ENCODE measurements at regions not wholly inside any gene's neighbourhood (a gene's known extent, or its start where the extent isn't known, plus 50 kb on each side); places are given as distances from the start of the nearest gene placed in this dataset.
"Not testable (repeated sequence)": the region's sequence is repeated elsewhere in the genome, so short reads cannot be mapped to it uniquely, and the experiment has no call there.

DNA sequence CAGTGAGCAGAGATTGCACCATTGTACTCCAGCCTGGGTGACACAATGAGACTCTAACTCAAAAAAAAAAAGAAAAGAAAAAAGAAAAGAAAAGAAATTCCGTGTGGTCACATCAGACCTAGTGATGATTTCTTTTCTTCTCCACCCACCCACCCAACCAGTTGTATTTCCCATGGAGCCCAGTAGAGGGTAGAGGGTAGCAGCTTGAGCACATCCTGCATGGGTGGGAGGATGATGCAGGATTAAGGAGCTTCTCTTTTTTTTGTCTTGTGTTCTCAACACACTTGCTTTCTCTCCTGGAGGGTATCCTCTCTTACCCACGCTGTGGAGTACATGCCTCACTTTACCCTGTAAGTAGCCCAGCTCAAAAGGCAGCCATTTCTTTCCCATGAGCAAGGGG lies 118.6 kb upstream of the CARD11 start:
- TF ChIP-seq, protein P1, sequence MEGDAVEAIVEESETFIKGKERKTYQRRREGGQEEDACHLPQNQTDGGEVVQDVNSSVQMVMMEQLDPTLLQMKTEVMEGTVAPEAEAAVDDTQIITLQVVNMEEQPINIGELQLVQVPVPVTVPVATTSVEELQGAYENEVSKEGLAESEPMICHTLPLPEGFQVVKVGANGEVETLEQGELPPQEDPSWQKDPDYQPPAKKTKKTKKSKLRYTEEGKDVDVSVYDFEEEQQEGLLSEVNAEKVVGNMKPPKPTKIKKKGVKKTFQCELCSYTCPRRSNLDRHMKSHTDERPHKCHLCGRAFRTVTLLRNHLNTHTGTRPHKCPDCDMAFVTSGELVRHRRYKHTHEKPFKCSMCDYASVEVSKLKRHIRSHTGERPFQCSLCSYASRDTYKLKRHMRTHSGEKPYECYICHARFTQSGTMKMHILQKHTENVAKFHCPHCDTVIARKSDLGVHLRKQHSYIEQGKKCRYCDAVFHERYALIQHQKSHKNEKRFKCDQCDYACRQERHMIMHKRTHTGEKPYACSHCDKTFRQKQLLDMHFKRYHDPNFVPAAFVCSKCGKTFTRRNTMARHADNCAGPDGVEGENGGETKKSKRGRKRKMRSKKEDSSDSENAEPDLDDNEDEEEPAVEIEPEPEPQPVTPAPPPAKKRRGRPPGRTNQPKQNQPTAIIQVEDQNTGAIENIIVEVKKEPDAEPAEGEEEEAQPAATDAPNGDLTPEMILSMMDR (IDR thresholded peaks at IDR 0.05; ENCODE audit: insufficient read depth, missing control alignments) = no peak
- DNase-seq (ENCODE audit: insufficient read length, low spot score) (no peak), FAIRE-seq (no peak)

DNA sequence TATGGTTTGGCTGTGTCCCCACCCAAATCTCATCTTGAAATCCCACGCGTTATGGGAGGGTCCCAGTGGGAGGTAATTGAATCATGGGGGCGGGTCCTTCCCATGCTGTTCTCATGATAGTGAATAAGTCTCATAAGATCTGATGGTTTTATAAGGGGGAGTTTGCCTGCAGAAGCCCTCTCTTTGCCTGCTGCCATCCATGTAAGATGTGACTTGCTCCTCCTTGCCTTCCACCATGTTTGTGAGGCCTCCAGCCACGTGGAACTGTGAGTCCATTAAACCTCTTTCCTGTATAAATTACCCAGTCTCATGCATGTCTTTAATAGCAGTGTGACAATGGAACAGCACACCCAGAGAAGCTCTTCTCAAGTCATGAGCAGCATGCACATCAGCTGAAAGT lies 119.1 kb upstream of the CARD11 start:
- FAIRE-seq = not testable (repeated sequence)

DNA sequence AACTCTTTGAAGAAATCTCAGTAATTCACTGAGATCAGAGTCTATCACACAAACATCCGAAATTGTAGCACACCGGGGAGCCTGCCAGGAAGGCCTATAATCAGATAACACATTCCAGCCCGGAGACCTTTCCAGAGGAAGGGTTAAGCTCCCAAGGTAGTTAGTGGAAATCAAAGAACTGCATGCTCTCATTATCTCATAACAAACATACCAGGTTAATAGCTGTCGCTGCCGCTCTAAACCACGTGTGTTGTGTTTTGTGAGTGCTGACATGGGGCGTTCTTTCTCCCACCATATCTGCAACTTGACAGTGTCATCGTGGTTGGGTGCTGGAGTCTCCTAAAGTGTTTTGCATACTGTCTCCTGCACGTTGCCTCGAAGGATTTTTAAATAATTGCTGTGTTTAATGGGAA lies 120.7 kb upstream of the CARD11 start:
- no peak for DNase-seq (ENCODE audit: insufficient read length, low spot score)
- TF ChIP-seq, protein P1 (IDR thresholded peaks at IDR 0.05; ENCODE audit: insufficient read depth, missing control alignments) = no peak
- FAIRE-seq = no peak

More for the DNA sequence above, 119.1 kb upstream of the CARD11 start:
- not testable (repeated sequence) for DNase-seq (ENCODE audit: insufficient read length, low spot score)

DNA sequence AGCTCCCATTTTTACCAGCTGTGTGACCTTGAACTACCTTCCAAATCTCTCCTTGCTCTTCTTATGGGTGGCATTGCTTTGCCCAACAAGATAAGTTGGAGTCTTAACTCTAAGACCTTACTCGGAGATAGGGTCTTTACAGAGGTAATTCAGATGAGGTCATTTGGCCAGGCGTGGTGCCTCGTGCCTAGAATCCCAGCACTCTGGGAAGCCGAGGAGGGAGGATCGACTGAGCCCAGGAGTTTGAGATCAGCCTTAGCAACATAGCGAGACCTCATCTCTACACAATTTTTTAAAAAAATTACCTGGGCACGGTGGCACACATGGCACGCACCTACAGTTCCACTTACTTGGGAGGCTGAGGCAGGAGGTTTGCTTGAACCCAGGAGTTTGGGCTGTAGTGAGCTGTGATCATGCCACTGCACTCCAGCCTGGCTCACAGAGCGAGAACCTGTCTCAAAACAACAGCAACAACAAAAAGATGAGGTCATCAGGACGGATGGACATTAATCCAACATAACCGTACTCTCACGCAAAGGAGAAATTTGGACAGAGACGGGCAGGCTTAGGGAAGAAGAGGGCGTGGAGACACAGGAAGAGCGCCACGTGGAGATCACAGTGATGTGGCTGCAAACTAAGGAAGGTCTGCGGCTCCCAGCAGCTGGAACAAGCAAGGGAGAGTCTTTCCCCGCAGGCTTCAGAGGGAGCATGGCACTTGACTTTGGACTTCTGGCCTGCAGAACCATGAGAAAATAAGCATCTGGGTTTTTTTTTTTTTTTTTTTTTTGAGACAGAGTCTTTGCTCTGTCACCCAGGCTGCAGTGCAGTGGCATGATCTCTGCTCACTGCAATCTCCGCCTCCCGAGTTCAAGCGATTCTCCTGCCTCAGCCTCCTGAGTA lies 122.3 kb upstream of the CARD11 start:
- DNase-seq (ENCODE audit: insufficient read length, low spot score) = no peak
- FAIRE-seq = no peak
- TF ChIP-seq, protein P1 (IDR thresholded peaks at IDR 0.05; ENCODE audit: insufficient read depth, missing control alignments) = no peak

DNA sequence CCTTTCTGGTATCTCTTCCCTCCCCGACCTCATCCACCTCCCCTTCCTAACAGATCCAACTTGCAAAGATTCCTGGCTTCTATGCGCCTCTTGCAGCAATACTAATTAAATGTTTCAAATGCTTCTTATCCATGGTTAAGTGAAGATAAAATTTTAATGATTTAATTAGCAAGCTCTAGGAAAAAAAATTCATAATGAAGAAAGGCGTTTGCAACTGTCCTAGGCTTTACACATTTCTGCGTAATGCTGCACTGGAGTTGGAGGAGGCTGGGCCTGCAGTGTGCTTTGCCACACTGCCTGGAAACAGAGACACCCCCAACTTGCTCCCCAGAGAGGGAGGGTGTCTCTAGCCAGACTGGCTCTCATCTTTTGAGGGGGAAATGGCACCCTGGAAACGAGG lies 123.9 kb upstream of the CARD11 start:
- DNase-seq (ENCODE audit: insufficient read length, low spot score) (no peak), FAIRE-seq (no peak)
- TF ChIP-seq, protein P1 (IDR thresholded peaks at IDR 0.05; ENCODE audit: insufficient read depth, missing control alignments) = no peak

DNA sequence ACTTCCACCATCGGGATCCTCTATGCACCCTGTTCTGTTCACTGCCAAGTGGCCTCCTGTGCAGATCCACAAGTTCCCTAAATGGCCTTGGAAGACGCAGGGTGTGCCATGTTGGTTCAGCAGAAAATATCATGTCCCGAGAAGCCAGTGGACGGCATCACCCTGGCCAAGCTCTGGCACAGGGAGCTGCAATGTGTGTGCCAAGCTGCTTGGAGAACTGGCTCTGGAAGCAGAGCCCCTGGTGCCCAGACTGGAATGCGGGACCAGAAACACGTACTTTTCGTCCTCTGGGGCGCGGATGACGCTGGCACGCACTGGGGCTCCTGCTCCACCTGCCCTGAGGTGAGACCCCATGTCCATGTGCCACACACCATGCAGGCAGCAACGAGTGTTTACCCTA lies 124.7 kb upstream of the CARD11 start:
- DNase-seq (ENCODE audit: insufficient read length, low spot score) = no peak
- TF ChIP-seq, protein P1 (IDR thresholded peaks at IDR 0.05; ENCODE audit: insufficient read depth, missing control alignments) = no peak
- FAIRE-seq = no peak

DNA sequence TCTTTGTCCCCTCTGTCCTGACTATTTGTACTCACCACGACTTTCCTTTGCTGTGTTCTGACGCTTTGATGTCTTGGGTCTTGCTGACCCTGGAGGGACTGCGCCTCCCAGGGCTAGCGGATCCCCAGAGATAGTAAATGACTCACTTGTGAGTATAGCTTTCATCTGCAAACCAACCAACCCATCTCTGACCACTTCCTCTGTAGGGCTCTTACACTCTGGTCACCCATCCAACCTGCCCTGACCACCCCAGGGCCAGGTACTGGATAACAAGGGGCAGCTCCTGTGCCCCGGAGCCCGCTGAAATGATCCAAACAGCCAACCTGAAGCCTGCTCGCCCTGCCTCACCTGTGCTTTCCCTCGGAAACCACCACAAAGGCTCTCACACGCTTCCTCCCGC lies 125.2 kb upstream of the CARD11 start:
- no peak for FAIRE-seq
- DNase-seq (ENCODE audit: insufficient read length, low spot score) = no peak
- TF ChIP-seq, protein P1 (IDR thresholded peaks at IDR 0.05; ENCODE audit: insufficient read depth, missing control alignments) = no peak

Data from D721Med (cell line).